Mesendoderm (in vitro differentiated cells): ENCODE measurements at regions not wholly inside any gene's neighbourhood (a gene's known extent, or its start where the extent isn't known, plus 50 kb on each side); places are given as distances from the start of the nearest gene placed in this dataset.
A peak's percentile ranks its signal among the peaks of the same experiment; 100 is the strongest.

ENCODE experiments used
- DNase-seq: peaks from one replicate; pipeline ENCODE4 v3.0.0; 2013
- H2AK5ac ChIP-seq: 2 replicates; pipeline ENCODE4 v1.6.1; 2013; ENCODE audit warnings: low read length, inconsistent platforms
- H2BK120ac ChIP-seq: 2 replicates; pipeline ENCODE4 v1.6.1; 2013; ENCODE audit warnings: low read depth, mild to moderate bottlenecking, low read length, moderate library complexity, mixed read lengths
- H2BK15ac ChIP-seq: replicated peaks from 2 replicates; pipeline ENCODE4 v1.6.1; 2013; ENCODE audit warnings: low read depth, mild to moderate bottlenecking, moderate library complexity
- H2BK5ac ChIP-seq: 2 replicates; pipeline ENCODE4 v1.6.1; 2013; ENCODE audit warnings: low read length, inconsistent platforms
- H3K18ac ChIP-seq: 2 replicates; pipeline ENCODE4 v1.6.1; 2013; ENCODE audit warnings: mild to moderate bottlenecking, low read length, mixed read lengths
- H3K23ac ChIP-seq: one replicate; pipeline ENCODE4 v1.6.1; 2013; ENCODE audit warnings: low read length
- H3K27ac ChIP-seq: 2 replicates; pipeline ENCODE4 v1.5.1; 2013; ENCODE audit warnings: low read depth, mild to moderate bottlenecking, inconsistent platforms, low read length, moderate library complexity
- H3K27me3 ChIP-seq: 2 replicates; pipeline ENCODE4 v1.6.1; 2013; ENCODE audit warnings: low read length, control low read depth, mild to moderate bottlenecking, inconsistent platforms; ENCODE audit not compliant: insufficient read depth, poor library complexity
- H3K36me3 ChIP-seq: 2 replicates; pipeline ENCODE4 v1.6.1; 2013; ENCODE audit warnings: low read length, inconsistent platforms; ENCODE audit not compliant: control insufficient read depth, insufficient read depth
- H3K4ac ChIP-seq: one replicate; pipeline ENCODE4 v1.6.1; 2013; ENCODE audit warnings: low read depth, mild to moderate bottlenecking, low read length, moderate library complexity
- H3K4me1 ChIP-seq: 2 replicates; pipeline ENCODE4 v1.6.1; 2013; ENCODE audit warnings: low read depth, low read length, inconsistent platforms; ENCODE audit not compliant: control insufficient read depth
- H3K4me2 ChIP-seq: 2 replicates; pipeline ENCODE4 v1.6.1; 2013; ENCODE audit warnings: low read length
- H3K4me3 ChIP-seq: 2 replicates; pipeline ENCODE4 v1.5.1; 2013; ENCODE audit warnings: mild to moderate bottlenecking, low read length
- H3K56ac ChIP-seq: one replicate; pipeline ENCODE4 v1.6.1; 2013; ENCODE audit warnings: low read length
- H3K79me1 ChIP-seq: 2 replicates; pipeline ENCODE4 v1.6.1; 2013; ENCODE audit warnings: low read length, inconsistent platforms
- H3K79me2 ChIP-seq: 2 replicates; pipeline ENCODE4 v1.6.1; 2013; ENCODE audit warnings: mild to moderate bottlenecking, low read length; ENCODE audit not compliant: control insufficient read depth, insufficient read depth
- H3K9ac ChIP-seq: 2 replicates; pipeline ENCODE4 v1.6.1; 2013; ENCODE audit warnings: low read length, inconsistent platforms
- H4K5ac ChIP-seq: one replicate; pipeline ENCODE4 v1.6.1; 2013; ENCODE audit warnings: low read length
- H4K8ac ChIP-seq: one replicate; pipeline ENCODE4 v1.6.1; 2013; ENCODE audit warnings: low read depth, mild to moderate bottlenecking, control low read depth, low read length, moderate library complexity
- WGBS: extraction: QIAGEN DNeasy Blood & Tissue Kit; methylation state at CpG from one replicate; pipeline ENCODE4 v1.1.7; 2013; ENCODE audit warnings: low lambda C conversion rate, missing lambda C conversion rate; ENCODE audit not compliant: insufficient coverage; ENCODE audit errors: extremely low coverage; 5-methylcytosine and 5-hydroxymethylcytosine counted together

- no CpG with 5 or more reads among the region's 11 CpGs for WGBS
- no peak overlapping the region for H3K9ac ChIP-seq
- H2AK5ac ChIP-seq, result no peak overlapping the region
- no peaks in the 10 kb centered on the region for H3K4me1 ChIP-seq
- no peak overlapping the region for H2BK5ac ChIP-seq
- no peak overlapping the region for H3K23ac ChIP-seq
- no peak overlapping the region for H3K56ac ChIP-seq
- H3K4me2 ChIP-seq, result no peak overlapping the region
- no peak overlapping the region for H4K8ac ChIP-seq
- no peaks in the 10 kb centered on the region for H3K36me3 ChIP-seq
- H3K79me1 ChIP-seq, result no peaks in the 10 kb centered on the region
- no peak overlapping the region for H3K27ac ChIP-seq
- no peaks in the 10 kb centered on the region for H3K27me3 ChIP-seq
- H3K4me3 ChIP-seq, result no peak overlapping the region
- H3K4ac ChIP-seq, result no peak overlapping the region
- H2BK15ac ChIP-seq, result no peak overlapping the region
- no peak for DNase-seq
- H4K5ac ChIP-seq, result no peak overlapping the region
- H2BK120ac ChIP-seq, result no peak overlapping the region
- no peak overlapping the region for H3K18ac ChIP-seq
- no peaks in the 10 kb centered on the region for H3K79me2 ChIP-seq
Measured at GRCh38 chr2:196513796-196514526, 125.6 kb upstream of the CCDC150 start.

DNA sequence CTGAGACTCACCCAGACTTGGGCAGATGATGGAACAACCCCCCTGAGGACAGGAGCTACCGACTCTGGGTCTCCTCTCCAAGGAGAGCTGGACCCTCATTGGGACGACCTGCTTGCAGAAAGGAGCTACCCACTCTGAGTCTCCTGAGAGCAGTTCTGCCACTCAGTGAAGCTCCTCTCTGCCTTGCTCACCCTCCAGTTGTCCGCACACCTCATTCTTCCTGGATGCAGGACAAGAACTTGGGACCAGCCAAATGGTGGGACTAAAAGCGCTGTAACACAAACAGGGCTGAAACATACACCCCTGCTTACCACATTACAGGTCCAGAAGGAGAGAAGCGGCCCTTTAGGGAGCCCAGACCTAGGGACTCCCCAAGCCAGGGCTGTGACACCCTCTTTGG, 124.9 kb upstream of the CCDC150 start:
- H3K9ac ChIP-seq, result no peak overlapping the region
- no peak overlapping the region for H2AK5ac ChIP-seq
- no peak overlapping the region for H2BK120ac ChIP-seq
- no peak overlapping the region for H3K4ac ChIP-seq
- no peak overlapping the region for H3K56ac ChIP-seq
- H2BK5ac ChIP-seq, result no peak overlapping the region
- H2BK15ac ChIP-seq, result no peak overlapping the region
- H3K27me3 ChIP-seq, result no peaks in the 10 kb centered on the region
- no peak for DNase-seq
- H4K5ac ChIP-seq, result no peak overlapping the region
- no peaks in the 10 kb centered on the region for H3K79me2 ChIP-seq
- no peaks in the 10 kb centered on the region for H3K79me1 ChIP-seq
- H4K8ac ChIP-seq, result no peak overlapping the region
- no peak overlapping the region for H3K4me2 ChIP-seq
- H3K4me1 ChIP-seq, result no peaks in the 10 kb centered on the region
- no peak overlapping the region for H3K4me3 ChIP-seq
- no CpG with 5 or more reads among the region's 5 CpGs for WGBS
- H3K23ac ChIP-seq, result no peak overlapping the region
- H3K18ac ChIP-seq, result no peak overlapping the region
- no peak overlapping the region for H3K27ac ChIP-seq
- no peaks in the 10 kb centered on the region for H3K36me3 ChIP-seq

GRCh38 chr2:196515051-196515450, 124.5 kb upstream of the CCDC150 start:
- Histone ChIP-seq H3K4me1 (no peaks in the 10 kb centered on the region), H3K27me3 (no peaks in the 10 kb centered on the region), H4K8ac (no peak overlapping the region), H2BK5ac (no peak overlapping the region), H3K4me2 (no peak overlapping the region), H3K18ac (no peak overlapping the region), H3K79me2 (no peaks in the 10 kb centered on the region), H3K27ac (no peak overlapping the region), H3K4me3 (no peak overlapping the region), H3K9ac (no peak overlapping the region), H2BK15ac (no peak overlapping the region), H3K36me3 (no peaks in the 10 kb centered on the region), H3K56ac (no peak overlapping the region), H3K23ac (no peak overlapping the region), H2BK120ac (no peak overlapping the region), H3K79me1 (no peaks in the 10 kb centered on the region), H2AK5ac (no peak overlapping the region), H3K4ac (no peak overlapping the region), H4K5ac (no peak overlapping the region)
- no peak for DNase-seq
- no CpG with 5 or more reads among the region's 11 CpGs for WGBS

GRCh38 chr2:196515608-196516007, 123.9 kb upstream of the CCDC150 start:
- no peak overlapping the region for H2BK5ac ChIP-seq

GRCh38 chr2:196516564-196516963, 123.0 kb upstream of the CCDC150 start:
- no CpG with 5 or more reads among the region's 4 CpGs for WGBS
- H4K8ac ChIP-seq, result no peak overlapping the region
- no peaks in the 10 kb centered on the region for H3K4me1 ChIP-seq
- H3K27me3 ChIP-seq, result no peaks in the 10 kb centered on the region
- H3K79me1 ChIP-seq, result no peaks in the 10 kb centered on the region
- H3K23ac ChIP-seq, result peak overlapping the region; percentile 9
- DNase-seq, result no peak
- H2BK15ac ChIP-seq, result no peak overlapping the region
- peak overlapping the region; percentile 7 for H3K56ac ChIP-seq
- H2BK5ac ChIP-seq, result no peak overlapping the region
- no peak overlapping the region for H3K18ac ChIP-seq
- H2AK5ac ChIP-seq, result no peak overlapping the region
- no peak overlapping the region for H3K27ac ChIP-seq
- H3K79me2 ChIP-seq, result no peaks in the 10 kb centered on the region
- H3K36me3 ChIP-seq, result no peaks in the 10 kb centered on the region
- no peak overlapping the region for H3K4ac ChIP-seq
- no peak overlapping the region for H3K4me3 ChIP-seq
- H3K4me2 ChIP-seq, result no peak overlapping the region
- H2BK120ac ChIP-seq, result no peak overlapping the region
- H4K5ac ChIP-seq, result no peak overlapping the region
- H3K9ac ChIP-seq, result no peak overlapping the region

More at GRCh38 chr2:196515608-196516007, 123.9 kb upstream of the CCDC150 start:
- Histone ChIP-seq H3K23ac (no peak overlapping the region), H4K8ac (no peak overlapping the region), H2BK120ac (no peak overlapping the region), H3K18ac (no peak overlapping the region), H3K4me2 (no peak overlapping the region), H3K56ac (no peak overlapping the region), H3K36me3 (no peaks in the 10 kb centered on the region), H3K79me1 (no peaks in the 10 kb centered on the region), H2BK15ac (no peak overlapping the region), H3K9ac (no peak overlapping the region), H3K27ac (no peak overlapping the region), H3K4me1 (no peaks in the 10 kb centered on the region), H4K5ac (no peak overlapping the region), H3K4ac (no peak overlapping the region), H3K4me3 (no peak overlapping the region), H2AK5ac (no peak overlapping the region), H3K27me3 (no peaks in the 10 kb centered on the region), H3K79me2 (no peaks in the 10 kb centered on the region)
- DNase-seq, result no peak
- WGBS, result no CpG with 5 or more reads among the region's 2 CpGs

- Histone ChIP-seq H4K8ac (no peak overlapping the region), H3K36me3 (no peaks in the 10 kb centered on the region), H3K27ac (no peak overlapping the region), H2BK15ac (no peak overlapping the region), H3K27me3 (no peaks in the 10 kb centered on the region), H3K4me3 (no peak overlapping the region), H3K4ac (no peak overlapping the region), H4K5ac (no peak overlapping the region), H3K4me1 (no peaks in the 10 kb centered on the region), H3K9ac (no peak overlapping the region), H2BK5ac (no peak overlapping the region), H3K23ac (no peak overlapping the region), H2AK5ac (no peak overlapping the region), H3K18ac (no peak overlapping the region), H3K79me2 (no peaks in the 10 kb centered on the region), H3K79me1 (no peaks in the 10 kb centered on the region), H3K4me2 (no peak overlapping the region), H3K56ac (no peak overlapping the region), H2BK120ac (no peak overlapping the region)
- no CpG with 5 or more reads among the region's 4 CpGs for WGBS
- no peak for DNase-seq
Measured at GRCh38 chr2:196520605-196521004, 118.9 kb upstream of the CCDC150 start.
